Renal pelvis (tissue), 1 donor: ENCODE measurements at regions not wholly inside any gene's neighbourhood (a gene's known extent, or its start where the extent isn't known, plus 50 kb on each side); places are given as distances from the start of the nearest gene placed in this dataset.

Experiments
- DNase-seq: peaks from one replicate; pipeline ENCODE4 v3.0.0-alpha.2; 2013

DNA sequence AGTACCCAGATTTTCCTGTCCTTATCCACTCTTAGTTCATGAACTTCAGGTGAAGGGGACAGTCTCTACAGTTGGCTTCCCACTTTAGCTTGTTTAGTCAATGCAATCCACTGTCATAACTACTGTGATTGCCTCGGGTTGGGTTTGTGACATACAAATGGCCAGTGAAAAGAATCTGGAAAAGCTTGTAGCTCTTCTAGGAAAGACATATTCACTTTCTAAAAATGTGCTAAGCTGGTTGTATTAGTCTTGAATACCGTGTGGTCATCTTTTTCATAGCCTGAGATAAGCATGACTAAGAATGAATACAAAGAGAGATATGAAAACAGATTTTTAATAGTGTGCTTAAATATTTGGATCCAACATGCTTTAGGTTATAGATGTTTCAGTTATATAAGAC, 1443.5 kb upstream of the IGFBP7 start:
- no peak for DNase-seq

DNA sequence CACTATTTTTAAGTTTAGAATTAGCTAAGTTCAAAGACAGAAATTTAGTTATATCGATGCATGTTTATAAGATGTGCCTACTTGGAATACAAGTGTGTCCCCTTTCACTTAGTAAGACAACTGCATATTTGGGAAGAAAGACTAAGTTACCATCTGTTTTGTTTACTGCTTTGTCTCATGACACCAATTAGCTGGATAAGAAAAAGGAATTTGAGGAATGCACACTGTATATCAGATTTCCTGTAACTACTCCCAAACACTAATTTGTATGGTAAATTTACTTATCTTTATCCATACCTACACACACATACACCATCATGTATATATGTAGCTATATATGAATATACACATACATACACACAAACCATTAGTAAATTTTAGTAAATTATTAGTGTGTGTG, 1442.8 kb upstream of the IGFBP7 start:
- DNase-seq = peak; percentile 8

DNA sequence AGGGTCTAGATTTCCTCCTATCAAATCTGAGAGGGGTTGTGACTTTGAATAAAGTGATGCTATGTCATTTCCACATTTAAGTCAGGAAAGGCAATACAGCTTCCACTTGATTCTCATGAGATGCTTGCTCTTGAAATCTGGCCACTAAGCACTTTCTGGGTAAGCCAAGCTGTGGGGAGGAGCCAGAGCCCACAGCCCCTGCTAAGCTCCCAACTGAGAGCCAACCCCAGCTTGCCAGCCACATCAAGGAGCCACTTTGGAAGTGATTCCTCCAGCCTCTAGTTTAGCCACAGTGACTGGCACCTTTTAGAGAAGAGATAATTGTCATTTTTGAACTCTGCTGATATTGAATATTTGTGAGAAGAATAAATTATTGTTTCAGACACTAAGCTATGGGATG, 1441.5 kb upstream of the IGFBP7 start:
- no peak for DNase-seq

DNA sequence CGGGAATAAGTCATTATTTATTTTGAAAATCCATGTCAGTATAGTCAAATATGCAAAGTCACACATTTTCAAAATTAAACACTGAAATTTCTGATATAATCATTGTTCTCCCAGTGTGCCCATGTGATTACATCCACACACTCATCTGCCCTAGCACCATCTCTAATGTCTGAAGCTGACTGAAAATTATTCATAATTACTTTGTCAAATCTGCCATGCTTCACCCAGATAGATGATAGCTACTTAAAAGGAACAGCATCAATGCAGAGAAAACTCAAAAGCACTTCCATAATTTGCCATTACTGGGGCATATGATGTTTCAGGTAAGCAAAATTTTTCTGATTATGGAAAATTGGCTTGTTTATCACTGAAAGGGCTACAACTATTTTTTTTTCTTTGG, 1433.3 kb upstream of the IGFBP7 start:
- no peak for DNase-seq

DNA sequence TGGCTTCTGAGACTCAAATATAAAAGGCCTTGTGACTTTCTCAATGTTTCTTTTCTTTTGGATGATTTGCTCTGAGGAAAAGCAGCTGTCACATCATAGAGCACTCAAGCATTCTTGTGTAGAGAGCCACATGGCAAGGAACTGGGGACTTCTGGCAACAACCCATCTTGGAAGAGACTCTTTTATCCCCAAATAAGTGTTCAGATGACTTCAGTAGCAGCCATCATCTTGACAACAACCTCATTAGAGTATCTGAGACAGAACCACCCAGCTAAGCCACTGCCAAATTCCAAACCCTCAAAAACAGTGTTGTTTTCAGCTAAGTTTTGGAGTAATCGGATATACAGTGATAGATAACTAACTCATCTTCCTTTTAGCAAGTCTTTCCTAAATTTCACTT, 1431.7 kb upstream of the IGFBP7 start:
- no peak for DNase-seq

DNA sequence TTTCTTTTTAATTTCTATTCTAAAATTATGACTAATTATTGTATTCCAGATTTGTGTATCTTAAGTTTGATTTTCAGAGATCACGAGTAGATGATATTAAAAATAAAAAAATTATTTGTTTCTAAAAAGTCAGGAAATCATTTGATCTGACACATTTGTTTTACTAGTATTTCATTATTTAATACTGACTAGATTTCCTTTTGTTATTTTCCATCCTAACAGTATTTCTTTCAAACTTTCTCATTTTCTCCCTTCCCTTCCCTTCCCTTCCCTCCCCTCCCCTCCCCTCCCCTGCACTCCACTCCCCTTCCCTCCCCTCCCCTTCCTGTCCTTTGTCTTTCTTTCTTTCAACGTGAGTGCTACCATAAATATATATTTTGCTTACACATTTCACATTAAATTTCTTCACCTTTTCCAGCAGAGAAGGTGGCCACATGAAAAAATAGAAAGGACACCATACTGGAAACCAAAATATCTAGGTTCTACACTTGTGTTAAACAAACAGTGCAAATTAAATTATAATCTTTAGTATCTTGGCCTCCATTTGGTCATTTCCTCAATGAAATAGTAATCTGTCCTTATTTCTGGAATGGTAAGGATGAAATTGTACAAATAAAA, 1412.7 kb upstream of the IGFBP7 start:
- DNase-seq = no peak

DNA sequence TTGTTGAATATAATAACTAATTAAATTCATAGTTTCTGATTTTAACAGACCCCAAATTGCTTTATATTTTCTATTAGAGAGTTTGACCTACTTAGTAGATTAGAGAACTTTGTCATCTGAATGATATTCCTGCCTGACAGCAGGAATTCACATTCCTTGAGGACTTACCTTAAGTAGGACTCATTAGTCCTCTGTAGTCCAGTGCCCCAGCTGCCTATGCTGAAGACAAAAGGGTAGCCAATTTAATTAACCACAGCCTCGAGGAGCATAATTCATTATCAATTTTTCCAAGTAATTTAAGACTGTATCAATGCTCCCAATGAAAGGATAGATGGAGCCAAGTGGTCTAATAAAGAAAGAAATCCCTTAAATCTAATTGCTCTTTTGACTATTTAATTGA, 1405.0 kb upstream of the IGFBP7 start:
- DNase-seq = no peak

DNA sequence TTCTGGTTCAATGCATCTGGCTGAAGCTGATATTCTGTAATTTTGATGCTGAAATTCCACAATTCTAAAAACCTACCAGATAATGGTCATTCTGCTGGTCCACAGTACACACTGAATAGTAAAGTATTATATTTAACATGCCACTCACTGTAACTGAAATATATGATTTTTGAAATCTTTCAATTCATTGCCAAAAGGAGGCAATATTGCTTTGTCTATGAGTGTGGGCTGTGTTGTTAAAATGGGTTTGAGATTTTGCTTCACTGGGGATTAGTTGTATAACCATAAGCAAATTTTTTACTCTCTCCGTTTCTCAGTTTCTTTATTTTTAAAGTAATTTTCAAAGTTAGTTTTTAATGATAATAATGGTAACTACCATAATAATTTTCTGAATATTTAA, 1404.1 kb upstream of the IGFBP7 start:
- DNase-seq = no peak

DNA sequence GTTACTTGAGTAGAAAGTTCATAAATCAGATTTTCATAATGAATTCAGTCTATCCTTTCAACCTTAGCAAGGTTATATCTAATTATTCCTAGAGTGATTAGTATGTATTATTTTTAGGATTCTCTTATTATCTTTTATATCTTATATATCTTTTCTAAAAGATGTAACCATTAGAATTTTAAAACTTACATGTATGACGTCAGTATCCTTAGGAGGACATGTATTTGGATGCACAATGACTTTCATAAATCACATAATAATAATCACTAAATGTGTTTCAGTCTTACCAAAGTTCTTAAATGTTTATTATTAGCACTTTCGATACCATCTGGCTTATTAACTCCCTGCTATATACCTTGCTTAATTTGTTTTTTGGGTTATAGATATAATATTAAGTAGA, 1400.5 kb upstream of the IGFBP7 start:
- no peak for DNase-seq

DNA sequence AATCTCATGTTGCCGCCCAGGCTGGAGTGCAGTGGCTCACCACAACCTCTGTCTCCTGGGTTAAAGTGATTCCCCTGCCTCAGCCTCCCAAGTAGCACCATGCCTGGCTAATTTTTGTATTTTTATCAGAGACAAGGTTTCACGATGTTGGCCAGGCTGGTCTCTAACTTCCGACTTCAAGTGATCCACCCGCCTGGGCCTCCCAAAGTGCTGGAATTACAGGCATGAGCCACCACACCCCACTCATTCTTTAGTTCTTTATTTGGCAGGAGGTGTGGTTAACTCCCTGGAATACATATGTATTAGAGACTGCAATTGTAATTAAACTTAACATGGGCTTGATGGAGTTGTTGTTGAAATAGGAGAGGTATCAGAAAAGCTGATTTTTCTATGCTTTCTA, 1396.9 kb upstream of the IGFBP7 start:
- DNase-seq = no peak

DNA sequence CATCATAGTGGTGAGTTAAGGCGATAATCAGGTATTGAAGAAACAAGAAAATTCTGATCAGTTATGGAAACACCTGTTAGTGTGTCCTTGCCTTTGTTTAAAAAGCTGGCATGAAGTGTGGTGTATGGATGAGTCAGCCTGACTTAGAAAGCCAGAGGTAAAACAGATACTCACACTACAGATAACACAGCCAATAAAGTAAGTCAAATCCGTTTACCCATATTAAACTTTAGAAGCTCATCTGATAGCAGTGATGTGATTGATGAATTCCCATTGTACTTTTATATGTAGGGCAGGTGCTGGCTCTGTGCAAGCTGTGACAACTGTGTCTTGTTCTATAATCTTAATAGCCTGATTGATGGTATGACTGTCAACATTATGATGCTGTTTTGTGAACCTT, 1392.7 kb upstream of the IGFBP7 start:
- no peak for DNase-seq

DNA sequence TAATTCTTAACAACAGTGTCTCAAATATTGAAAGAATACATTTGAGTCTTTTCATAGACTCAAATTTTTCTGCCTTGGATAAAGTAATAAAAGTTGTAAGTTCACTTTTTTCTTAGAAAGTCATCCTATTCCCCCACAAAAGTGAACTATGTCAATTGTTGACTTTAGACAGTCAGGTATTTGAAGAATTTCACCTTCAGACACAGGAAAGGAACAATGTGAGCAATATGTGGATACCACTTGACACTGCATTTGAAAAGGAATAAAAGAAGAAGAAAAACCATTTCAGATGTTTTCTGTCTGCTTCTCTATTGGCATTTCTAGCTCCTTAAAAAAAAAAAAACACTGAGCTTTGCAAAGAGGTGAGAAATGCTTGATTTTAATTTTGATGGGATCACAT, 1389.0 kb upstream of the IGFBP7 start:
- DNase-seq = no peak

DNA sequence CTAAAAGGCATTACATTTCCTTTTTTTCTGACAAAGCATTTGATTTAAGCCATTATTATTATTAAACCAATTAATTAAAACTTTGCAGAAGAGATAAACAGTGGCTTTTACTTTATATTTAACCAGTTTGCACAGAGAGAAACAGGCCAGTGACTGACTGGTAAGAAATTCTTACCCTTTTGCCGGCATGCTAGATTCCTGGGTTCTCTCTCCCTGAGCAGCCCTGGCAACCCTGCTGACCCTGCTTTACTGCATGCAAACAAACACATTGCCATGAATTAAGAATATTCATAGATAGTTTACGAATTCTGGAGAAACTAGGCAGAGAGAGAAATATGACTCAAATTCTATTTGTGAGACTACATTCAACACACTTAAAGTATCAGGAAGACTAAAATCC, 1381.4 kb upstream of the IGFBP7 start:
- no peak for DNase-seq

DNA sequence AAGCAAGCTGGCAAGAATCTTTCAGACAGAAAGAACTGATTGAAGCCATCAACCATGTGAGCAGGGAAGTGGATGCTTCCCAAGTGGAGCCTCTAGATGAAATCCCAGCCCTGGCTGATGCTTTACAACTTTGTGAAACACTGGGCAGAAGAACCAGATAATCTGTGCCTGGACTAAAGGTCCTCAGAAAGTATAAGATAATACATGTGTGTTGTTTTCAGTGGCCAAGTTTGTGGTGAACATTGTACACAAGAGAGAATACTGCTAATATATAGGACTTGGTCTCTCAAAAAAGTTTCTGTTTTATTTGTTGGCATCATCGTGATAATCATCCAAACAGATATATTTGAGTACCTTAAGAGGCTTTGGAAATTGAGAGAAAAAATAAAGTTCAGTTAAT, 1367.8 kb upstream of the IGFBP7 start:
- DNase-seq = no peak

DNA sequence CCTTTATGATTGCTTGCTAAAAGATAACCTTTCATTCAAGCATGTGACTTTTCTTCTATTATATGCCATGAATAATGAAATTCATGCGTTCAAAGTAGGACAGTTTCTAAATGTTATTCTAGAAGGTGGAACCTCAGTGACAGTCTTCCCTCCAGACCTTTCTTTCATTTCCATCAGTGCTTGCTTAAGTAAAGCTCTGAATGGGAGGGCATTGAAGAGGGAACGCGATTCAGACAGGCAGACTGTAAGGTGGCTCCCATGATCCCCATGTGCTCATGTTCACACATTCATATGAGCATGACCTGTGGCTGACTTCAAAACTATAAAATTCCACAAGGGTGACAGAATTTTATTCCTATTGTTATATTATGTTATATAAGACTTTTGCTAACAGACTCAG, 1367.3 kb upstream of the IGFBP7 start:
- no peak for DNase-seq

DNA sequence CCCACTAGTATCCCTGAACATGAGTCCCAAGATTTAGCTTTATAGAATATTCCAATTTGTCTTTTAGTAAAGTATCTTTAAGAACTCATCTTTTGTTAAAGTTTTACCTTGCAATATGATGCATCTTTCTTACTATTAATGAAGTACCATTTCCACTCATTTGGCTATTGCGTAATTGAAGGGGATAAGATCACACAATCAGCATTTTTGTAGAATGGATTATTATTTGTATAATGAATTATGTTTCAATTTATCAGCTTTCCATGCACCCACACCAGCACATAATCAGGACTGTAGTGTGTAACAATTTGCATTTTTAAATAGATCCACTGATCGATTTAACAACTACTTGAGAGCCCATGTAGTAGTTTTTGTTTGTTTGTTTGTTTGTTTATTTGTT, 1364.9 kb upstream of the IGFBP7 start:
- no peak for DNase-seq

DNA sequence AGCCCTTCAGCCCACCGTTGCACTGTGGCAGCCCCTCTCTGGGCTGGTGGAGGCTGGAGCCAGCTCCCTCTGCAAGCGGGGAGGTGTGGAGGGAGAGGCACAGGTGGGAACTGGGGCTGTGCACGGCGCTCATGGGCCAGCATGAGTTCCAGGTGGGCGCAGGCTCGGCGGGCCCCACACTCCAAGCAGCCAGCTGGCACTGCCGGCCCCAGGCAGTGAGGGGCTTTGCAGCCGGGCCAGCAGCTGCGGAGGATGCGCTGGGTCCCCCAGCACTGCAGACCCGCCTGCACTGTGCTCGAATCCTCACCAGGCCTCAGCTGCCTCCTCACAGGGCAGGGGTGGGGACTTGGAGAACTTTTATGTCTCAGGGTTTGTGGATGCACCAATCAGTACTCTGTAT, 1354.8 kb upstream of the IGFBP7 start:
- no peak for DNase-seq

DNA sequence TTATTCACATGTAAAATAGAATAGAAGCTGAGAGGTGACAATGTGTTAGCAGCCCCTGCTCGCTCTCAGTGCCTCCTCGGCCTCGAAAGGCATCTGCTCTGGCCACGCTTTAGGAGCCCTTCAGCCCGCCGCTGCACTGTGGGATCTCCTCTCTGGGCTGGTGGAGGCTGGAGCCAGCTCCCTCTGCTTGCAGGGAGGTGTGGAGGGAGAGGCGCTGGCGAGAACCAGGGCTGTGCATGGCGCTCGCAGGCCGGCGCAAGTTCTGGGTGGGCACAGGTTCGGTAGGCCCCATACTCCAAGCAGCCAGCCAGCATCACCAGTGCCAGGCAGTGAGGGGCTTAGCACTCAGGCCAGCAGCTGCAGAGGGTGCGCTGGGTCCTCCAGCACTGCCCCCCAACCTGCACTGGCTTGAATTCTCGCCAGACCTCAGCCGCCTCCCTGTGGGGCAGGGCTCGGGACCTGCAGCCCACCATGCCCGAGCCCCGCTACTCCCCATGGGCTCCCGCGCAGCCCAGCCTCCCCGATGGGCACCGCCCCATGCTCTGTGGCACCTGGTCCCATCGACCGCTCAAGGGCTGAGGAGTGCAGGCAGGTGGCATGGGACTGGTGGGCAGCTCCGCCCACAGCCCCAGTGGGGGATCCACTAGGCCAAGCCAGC, 1346.7 kb upstream of the IGFBP7 start:
- no peak for DNase-seq

DNA sequence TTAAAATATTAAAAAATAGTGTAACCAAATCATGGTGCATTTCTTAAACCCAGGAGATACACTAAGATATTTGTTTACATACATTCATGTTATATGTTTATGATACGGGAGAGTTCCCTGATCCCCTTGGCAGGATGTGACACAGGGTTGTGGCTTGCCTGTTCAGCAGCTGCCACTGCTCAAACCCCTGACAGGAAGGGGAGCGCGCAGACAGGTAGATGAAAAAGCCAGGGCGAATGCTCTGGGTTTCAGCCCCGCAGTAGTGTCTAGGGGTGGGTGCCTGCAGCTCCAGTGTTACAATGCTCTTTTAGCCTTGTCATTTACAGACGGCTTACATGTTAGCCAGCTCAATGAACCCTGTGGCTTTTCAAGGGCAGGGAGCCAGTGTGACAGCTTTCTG, 1343.8 kb upstream of the IGFBP7 start:
- no peak for DNase-seq

DNA sequence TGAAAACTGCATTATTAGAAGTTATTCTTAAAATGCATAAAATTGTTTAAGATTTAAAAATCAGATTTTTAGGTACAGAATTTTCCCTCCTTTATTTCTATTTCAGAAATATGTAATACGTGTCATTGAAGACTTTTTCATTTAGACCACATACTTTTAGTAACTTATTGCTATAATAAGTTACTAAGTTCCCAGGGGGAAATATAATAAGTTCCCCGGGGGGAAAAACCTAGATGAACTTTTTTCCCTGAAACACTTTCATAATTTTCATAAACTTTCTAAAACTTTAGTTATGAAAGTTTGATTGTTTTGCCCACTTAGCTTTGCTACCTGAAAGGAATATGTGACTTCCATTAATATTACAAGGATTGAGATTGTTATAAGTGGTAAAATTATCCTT, 1341.5 kb upstream of the IGFBP7 start:
- DNase-seq = no peak

DNA sequence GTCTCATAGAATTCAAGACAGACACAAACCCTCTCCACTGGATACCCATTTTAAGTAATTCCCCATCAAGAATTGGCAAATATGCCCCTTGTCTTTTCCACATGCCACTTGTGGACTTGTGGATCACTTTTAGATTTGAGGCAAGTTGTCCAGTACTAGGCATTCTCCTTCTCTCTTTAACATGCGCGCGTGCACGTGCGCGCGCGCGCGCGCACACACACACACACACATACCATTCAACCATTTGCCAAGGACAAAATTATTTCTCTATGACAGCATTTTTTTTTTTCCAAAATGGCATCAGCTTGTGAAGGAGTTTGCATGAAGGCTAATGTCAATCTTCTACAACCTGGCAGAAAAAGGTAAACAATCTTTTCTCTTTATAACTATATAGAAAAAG, 1325.7 kb upstream of the IGFBP7 start:
- DNase-seq = no peak

DNA sequence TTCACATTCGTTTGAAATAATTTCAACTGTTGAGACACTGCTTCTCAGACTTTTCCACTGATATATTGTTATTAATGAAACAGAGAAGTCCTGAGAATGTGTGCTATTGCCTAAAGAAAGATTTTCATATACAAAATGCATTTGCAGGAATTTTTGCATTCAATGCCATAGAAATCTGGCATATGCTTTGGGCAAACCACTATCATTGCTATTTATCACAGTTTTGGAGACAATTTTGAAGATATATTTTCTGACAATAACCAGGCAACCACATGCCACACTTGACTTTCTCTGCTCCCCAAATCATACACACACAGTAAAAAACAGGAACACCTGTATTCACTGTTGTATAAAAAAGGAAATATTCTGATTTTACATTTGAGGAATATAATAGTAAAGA, 1303.7 kb upstream of the IGFBP7 start:
- no peak for DNase-seq

DNA sequence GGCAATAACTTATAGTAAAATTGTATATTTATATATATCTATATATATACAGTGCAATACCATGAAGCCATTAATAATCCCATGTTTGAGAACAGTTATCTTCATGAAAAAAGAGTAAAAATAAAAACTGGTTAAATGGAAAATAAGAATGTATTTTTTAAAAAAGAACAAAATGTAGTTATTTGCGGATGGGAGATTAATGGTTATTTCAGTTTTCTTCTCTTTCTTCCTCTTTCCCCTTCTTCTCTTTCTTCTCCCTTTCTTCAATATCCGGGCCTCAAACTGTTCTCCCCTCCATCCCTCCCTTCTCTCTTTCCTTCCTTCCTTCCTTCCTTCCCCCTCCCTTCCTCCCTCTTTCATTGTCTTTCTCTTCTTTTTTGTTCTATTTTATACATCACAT, 1301.7 kb upstream of the IGFBP7 start:
- no peak for DNase-seq

DNA sequence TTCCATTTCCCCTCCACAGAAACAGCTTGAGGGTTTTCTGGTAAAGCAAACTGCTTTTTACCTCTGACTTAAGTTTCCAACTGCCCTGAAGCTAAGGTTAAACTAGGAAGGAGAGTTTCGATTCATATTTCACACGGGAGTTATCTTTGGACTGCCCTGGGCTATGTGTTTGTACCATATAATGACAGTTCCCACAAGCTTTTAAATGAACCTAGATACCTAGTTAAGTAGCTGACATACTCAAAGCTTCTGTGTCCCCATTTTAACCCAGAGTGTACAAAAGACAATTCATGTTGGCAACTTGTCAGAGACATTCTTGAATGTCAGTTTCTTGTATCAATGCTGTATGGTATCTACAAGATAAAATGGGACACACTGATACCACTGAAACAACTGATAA, 1296.6 kb upstream of the IGFBP7 start:
- DNase-seq = no peak

DNA sequence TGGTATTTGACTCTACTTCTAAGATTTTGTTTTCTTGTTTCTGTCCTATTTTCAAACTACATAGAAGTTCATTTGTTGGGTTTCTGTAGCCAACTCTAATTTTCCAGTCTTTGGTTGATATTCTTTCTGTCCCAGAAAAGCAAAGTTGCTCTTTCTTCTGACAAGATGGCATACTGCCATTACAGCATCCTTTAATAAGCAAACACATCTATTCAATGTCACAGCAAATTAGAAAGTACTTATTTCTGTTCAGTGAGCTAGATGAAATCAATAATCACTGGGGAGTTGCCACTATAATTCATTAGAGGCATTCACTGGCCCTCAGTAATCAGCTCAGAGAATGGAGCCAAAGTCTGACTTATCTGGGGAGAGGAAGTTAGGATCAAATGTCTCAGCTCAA, 1258.0 kb upstream of the IGFBP7 start:
- no peak for DNase-seq
